GM18505 (cell line): ENCODE measurements at regions not wholly inside any gene's neighbourhood (a gene's known extent, or its start where the extent isn't known, plus 50 kb on each side); places are given as distances from the start of the nearest gene placed in this dataset.
"Not testable (repeated sequence)": the region's sequence is repeated elsewhere in the genome, so short reads cannot be mapped to it uniquely, and the experiment has no call there.

Experiments
- ATAC-seq: cut with Tn5 transposase; IDR thresholded peaks from one replicate; pipeline ENCODE4 v1.9.1; 2021; ENCODE audit not compliant: unreplicated experiment
- POLR2A ChIP-seq: IDR thresholded peaks from 4 replicates; pipeline ENCODE4 v1.6.1; 2011; ENCODE audit warnings: borderline replicate concordance; ENCODE audit not compliant: insufficient read depth, insufficient read length; ENCODE audit errors: extremely low read depth

- TF ChIP-seq POLR2A: no peak
- no peak for ATAC-seq
These were observed 114.2 kb downstream of the C12orf75 start for GRCh38 chr12:105444653-105445102.

DNA sequence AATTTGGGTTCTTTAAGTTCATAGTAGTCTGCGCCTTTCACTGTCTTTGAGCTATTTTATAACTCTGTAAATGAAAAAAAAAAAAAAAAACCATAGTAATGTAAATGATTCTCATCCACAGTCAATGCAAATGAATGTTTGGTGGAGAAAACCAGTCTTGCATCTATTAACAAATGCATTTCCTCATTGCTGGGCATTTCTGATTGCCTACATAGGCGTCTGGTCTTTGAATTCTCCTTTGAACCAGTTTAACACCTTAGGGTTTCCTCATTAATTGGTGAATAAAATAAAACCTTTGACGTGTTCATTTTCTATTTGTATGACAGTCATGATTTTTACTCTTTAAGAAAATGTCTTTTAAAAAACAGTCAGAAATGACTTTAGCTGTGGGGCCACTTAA is 114.8 kb downstream of the C12orf75 start:
- no peak for TF ChIP-seq POLR2A
- ATAC-seq: no peak

DNA sequence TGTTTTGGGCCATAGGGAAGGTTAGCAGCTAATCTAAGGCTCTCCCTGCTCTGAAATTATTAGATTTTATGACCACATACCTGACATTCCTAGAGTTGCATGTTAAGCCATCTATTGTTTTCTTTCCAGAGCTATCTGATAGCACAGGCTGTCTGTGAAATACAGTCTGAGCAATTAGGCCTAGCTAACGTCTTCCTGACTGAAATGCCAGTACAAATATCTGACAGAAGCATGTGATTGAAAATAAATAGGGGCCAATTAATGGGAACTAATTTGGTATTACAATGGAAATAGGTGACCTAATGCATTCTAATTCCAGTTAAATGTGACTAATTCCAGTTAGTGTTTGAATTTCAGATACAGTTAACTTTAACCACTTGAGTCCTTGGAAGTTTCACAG is 115.2 kb downstream of the C12orf75 start:
- ATAC-seq: no peak
- TF ChIP-seq POLR2A: no peak

DNA sequence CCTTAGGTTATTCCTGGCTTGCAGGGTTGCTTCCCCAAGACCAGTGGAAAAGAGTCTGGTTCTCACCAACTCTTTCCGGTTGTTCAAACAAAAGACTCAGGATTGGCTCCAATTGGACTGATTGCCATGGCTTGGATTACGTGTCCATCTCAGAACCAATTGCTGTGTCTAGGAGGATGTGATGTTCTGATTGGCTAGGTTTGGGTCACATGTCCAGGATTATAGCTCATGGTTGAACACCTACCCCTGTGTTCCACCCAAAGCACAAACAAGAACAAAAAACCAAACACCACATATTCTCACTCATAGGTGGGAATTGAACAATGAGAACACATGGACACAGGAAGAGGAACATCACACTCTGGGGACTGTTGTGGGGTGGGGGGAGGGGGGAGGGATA is 116.0 kb downstream of the C12orf75 start:
- not testable (repeated sequence) for ATAC-seq

DNA sequence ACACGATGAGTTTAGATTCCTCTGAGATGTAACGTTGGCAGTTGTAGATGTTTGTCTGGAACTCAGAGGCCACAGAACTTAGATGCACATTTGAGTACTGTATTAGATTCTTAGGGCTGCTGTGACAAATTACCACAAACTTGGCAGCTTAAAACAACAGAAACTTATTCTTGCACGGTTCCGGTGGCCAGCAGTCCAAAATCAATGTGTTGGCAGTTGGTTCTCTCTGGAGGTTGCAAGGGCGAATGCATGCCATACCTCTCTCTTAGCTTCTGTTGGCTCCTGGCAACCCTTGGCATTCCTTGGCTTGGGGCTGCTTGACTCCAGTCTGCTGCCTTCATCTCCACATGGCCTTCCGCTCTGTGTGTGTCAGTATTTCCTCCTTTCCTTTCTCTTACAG is 118.9 kb downstream of the C12orf75 start:
- TF ChIP-seq POLR2A: no peak
- no peak for ATAC-seq

DNA sequence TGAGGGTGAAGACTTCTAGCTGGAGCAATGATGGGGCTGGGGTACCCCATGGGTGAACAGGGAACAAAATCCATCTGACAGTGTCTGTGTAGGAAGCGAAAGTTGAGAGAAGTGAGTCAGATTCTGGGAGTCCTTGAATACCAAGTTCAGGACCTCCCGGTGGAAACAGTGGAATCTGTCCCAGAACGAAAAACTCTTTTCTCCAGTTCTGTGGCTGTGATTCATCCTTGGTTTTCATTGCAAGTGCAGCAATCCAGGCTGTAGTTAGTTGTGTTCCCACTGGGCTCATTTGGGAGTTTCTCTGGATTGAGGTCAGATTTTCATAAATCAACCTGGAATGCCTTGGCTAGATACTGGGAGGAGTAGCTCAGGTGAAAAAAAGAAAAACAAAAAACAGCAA is 120.7 kb downstream of the C12orf75 start:
- no peak for ATAC-seq
- TF ChIP-seq POLR2A: no peak

DNA sequence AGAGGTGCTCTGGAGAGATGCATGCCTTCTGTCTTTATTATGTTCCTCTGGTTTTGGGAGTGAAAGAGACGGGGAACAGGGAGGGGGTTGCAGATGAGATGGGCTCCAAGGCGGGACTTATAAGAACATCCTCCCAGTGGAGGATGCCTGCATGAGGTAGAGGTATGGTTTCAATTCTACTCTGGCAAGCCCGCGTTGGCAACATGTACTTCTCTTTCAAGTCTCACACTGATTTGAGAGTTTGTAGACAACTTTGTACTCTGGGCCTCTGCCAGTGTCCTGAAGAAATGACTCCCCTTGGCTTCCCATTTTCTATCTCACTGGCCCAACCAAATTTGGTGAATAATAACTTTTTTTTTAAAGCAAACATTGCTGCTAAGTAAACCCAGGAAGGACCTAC is 121.3 kb downstream of the C12orf75 start:
- no peak for ATAC-seq
- TF ChIP-seq POLR2A: no peak

DNA sequence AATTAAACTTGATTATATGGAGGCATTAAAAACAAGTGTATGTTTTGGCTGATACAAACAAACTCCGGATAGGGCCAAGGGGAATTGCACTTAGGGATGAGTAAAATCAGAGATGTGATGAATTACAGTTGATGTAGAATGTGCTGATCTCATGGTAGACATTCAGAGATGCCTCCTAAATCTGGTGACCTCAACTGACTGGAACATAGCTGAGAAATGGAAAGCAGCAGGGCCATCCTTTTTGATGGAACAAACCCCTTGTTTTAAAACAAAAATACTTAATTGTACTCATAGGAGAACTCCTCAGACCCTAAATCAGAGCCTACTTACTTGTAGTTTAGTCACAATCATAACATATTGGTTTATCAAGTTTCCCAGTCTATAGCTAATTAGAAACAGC is 122.8 kb downstream of the C12orf75 start:
- no peak for ATAC-seq
- TF ChIP-seq POLR2A: no peak

- ATAC-seq: no peak
- TF ChIP-seq POLR2A: no peak
These were observed 124.2 kb downstream of the C12orf75 start for GRCh38 chr12:105454688-105455087.

DNA sequence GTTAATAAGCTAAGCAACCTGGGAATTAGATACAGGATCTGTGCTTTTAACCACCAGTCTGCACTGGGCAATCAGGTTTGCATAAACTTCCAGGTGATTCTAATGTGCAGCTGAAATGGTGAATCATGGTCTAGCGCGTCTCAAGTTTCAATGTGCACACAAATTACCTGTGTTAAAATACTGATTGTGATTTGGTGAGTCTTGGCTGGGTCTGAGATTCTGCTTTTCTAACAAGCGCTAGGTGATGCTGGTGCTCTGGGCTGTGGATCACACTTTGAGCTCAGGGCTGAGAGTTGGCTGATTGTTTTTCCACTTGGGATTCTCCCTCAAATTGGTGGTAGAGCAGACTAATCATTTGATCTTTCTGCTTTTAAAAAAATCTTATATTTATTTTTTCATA is 124.8 kb downstream of the C12orf75 start:
- no peak for TF ChIP-seq POLR2A
- ATAC-seq: no peak

DNA sequence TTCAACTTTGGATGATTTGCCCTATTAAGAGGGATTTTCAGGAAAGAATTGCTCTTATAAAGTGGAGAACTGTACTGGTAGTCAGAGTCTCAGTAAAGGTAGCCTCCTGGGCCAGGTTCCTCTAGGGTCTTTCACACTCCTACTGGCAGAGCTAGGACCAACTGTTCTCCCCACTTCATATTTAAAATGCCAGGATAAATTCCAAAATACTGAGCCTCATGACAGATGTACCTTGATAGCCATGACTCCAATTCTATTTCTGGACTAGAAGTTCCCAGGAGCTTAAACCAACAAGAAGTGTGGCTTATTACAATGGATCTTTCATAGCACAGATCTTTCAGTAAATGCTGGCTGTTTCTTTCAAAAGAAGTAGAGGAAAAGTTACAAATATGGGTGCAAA is 126.5 kb downstream of the C12orf75 start:
- no peak for ATAC-seq
- TF ChIP-seq POLR2A: no peak

DNA sequence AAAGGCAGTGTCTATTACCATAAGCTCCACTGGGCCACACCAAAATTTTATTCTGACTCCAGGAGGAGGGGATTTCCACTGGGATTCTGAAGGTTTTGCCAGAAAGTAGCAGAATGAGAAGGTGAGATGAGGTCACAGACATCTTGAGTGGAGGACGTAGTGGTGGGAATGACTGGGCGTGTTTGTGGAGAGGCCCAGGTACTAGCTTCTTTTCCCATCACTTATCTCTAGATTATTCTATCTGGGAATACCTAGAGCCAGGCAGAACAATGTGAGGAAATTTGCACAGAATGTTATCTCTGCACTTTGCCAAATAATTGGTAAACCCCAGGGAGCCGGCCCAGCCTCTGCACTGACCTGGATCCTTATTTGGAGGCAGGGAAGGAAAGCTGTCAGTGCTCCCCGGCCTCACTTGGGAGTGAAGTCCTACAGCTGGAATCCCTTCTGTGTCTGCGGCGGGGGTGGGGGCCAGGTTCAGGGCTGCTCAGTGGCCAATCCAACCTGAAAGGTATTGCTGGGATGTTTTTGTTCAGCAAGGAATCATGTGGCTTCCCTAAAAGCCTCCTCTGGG is 129.4 kb downstream of the C12orf75 start:
- no peak for ATAC-seq
- no peak for TF ChIP-seq POLR2A

GRCh38 chr12:105461271-105461943 is 130.9 kb downstream of the C12orf75 start:
- TF ChIP-seq POLR2A: no peak
- ATAC-seq: no peak

DNA sequence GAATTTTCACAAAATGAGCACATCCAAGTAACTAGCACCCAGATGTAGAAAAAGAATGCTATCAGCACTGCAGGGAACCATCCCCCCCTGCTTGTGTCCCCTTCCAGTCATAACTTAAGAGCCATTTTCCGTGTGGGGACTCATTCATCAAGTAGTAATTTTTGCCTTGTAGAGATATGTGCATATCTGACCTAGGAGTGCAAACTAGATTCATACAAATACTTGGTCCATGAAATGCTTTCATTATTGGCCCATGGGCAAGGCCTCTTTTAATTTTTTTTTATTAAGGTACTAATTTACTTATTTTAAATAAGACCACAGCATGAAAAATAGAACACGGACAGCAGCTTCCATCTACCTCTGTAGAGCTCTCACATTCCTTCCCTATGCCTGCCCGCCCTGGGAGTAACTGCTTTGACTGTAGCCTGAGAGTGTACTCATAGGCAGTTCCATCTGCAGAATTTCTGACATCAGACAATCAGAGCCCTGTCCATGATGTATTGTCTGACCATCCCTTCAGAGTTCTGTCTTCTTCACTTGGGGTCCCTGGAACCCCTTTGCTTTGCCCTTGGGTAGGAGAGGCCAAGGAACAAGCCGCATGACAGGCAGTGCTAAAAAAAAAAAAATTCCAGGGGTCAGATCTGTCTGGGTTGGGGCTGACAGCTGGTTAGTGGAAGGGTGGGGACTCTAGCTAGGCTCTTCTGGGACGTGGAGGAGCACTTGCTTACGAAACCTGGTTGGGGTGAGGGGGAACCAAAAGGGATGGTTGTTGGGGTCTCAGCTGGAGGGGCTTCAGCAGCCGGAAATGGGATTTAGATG is 131.7 kb downstream of the C12orf75 start:
- no peak for ATAC-seq

More for the DNA sequence above, 131.7 kb downstream of the C12orf75 start:
- TF ChIP-seq POLR2A: no peak
